HPDE6-E6E7 (cell line): ENCODE measurements at regions not wholly inside any gene's neighbourhood (a gene's known extent, or its start where the extent isn't known, plus 50 kb on each side); places are given as distances from the start of the nearest gene placed in this dataset.
"Not testable (repeated sequence)": the region's sequence is repeated elsewhere in the genome, so short reads cannot be mapped to it uniquely, and the experiment has no call there.

Experiments
- DNase-seq: peaks from one replicate; pipeline ENCODE4 v3.0.0; 2011; ENCODE audit warnings: missing footprints; ENCODE audit errors: extremely low spot score

DNA sequence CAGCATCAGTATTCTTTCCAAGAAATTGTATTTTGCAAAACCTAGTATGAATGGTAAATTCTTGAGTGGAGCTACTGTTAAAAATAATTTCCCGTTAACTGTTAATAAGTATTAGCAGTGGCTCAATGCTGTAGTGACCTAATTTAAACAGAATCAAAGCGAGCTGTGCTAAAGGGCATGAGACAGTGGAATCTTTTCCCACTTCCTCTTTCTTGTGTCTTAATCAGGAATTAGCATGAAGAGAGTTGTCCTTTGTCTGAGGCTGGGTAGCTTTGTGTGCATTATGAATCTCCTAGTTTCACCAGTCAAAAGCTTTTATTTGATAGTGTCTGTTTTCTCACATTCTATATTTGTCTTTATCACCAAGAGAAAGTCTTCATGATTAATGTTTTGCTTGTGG lies 298.8 kb upstream of the GCFC2 start:
- no peak for DNase-seq

DNA sequence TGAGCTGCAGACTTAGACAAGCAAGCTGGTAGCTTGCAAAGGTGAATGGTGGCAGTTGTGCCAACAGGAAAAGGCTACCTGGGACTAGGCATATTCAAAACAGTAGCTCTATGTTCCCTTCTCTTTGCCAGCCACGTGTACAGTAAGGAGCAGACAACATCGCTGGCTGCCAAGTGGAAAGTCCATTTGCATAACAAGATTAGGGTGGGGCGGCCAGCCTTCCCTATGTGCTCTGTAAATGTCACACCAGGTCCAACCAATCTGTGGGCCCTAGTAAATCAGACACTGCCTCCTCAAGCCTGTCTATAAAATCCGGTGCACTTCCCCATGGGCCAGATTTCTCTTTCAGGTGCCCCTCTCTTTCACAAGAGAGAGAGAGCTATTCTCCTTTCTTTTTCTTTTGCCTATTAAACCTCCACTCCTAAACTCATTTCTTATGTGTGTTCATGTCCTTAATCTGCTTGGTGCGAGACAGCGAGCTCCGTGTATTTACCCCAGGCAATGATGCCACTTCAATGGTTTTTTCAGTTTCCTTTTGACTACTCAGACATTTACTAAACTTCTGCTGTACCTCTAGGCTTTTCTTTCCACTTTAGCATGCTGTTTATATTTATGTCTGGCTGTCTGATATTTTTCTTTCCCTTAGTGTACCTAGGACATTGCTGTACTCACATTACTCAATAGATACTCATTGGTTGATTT lies 297.4 kb upstream of the GCFC2 start:
- DNase-seq = no peak

DNA sequence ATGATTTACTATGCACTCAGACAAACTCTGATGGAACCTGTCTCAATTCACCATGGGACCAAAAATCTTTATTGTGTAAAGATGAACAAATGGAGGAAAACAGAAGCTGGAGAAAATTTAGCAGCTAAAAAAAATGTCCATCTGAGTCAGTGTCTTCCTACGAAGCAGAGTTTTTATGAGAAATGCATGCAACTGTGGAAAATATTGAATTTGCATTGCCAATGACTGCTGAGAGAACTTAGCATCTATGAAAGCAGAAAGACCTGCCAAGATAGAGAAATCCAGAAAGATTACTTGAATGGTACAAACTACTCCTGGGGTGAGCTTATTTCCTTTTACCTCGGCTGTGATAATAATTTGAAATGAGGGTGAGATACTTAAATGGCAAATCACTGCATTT lies 289.7 kb upstream of the GCFC2 start:
- no peak for DNase-seq

DNA sequence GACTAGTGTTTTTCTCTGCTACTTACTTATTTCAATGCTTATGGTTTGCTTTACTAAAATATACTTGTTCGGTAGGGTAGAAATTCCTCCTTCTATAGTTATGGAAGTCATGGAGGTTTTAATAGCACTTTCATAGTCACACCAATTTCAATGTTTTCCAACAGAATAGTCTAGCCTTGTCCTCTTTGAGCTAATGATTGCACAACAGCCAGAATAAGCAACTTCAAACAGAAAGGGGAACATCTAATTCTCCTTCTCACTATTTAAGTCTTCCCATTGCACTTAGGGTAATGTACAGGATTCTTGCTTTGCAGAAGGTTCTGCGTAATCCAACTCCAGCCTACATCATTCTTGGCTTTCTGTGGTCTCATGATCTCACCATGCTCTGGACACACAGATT lies 287.7 kb upstream of the GCFC2 start:
- DNase-seq = no peak

DNA sequence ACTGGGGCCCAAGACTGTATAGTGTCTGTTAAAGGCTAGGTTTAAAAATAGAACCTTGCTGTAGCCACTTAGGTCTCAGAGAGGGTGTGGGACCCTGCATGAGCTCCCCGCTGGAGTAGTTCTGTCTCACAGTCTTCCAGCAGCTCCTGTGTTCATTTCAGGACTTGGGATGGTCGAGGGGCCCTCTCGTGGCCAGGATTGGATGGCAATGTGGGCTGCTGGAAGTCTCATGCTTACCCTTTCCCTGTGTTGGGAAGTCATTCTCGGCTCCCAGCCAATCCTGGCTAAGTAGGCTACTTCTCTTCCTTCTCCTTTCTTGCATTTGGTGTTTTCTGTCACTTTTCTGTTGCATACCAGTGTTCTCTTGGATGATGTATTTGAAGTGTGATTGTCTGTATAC lies 284.0 kb upstream of the GCFC2 start:
- DNase-seq = no peak

DNA sequence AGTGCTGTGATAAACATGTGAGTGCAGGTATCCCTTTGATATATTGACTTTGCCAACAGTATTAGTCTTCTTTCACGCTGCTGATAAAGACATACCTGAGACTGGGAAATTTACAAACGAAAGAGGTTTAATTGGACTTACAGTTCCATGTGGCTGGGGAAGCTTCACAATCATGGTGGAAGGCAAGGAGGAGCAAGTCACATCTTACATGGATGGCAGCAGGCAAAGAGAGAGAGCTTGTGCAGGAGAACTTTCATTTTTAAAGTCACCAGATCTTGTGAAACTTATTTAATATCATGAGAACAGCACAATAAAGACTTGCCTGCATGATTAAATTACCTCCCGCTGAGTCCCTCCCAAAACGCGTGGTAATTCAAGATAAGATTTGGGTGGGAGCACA lies 277.9 kb upstream of the GCFC2 start:
- not testable (repeated sequence) for DNase-seq

DNA sequence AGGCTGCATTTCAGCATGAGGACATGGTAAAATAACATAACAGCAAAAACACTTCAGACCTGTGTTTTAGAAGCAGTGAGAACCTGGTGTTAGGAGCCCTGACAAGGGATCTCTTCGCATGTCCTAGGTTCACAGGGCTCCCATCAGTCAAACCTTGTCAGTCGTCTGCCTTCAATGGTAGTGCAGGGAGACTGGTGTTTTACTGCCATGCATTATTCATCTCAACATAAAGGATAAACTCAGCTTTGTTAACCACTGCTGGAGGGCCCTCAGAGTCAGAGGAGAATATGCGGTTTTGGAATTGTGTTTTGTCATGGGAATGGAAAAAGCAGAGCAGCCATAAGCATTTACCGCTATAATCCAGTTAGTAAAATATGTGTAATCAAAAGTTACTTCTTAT lies 275.9 kb upstream of the GCFC2 start:
- DNase-seq = no peak

DNA sequence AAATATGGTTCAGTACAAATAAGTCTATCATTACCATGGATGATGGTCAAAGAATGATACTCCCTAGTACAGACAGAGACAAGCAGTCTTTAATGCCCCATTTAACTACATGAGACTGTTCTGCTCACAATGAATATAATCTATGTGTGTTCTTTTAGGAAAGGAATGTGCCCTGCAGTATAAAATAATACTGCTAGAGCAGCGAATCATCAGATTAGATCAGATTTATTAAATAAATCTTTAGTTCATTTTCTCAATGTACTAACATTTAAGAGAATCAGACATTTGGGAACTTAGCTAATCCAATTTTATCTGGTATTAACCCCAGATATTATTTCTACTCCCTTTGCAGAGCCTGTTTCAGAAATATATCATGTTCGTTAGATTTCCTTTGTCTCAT lies 272.0 kb upstream of the GCFC2 start:
- no peak for DNase-seq

DNA sequence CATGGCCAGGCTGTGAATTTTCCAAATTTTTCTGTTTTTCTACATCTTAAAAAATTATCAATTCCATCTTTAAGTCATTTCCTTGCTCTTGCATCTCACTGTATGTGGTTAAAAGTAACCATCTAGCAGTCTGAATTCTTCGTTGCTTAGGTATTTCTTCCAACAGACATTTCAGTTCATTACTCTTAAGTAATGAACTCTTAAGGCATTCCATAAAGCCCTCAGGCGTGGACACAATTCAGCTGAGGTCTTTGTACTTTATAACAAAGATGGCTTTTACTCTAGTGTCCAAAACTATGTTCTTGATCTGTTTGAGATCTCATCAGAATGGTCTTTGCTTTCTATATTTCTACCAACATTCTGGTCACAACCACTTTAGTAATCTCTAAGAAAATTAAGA lies 253.9 kb upstream of the GCFC2 start:
- no peak for DNase-seq

DNA sequence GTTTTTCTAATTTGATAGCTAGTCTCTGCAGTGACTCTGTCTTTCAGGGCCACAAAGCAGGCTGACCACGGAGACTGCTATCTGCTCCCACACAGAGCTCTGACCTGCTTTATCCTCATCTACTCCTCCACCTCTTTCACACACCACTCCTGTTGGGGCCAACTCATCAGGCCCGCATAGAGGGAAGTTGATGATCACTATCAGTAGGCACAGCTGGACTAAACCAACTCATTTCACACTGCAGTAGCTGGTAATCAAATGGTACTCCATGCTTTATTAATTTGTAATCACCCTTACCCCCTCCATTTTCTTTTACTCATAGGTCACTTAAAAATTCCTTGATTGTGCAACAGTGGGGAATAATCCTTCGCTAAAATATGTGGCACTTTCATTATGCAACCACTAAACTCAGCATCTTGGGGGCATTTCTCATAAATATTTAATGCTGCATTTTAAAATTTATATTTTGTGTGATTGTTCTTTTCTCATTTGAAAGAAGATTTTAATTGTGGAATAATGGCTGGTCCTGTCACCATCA lies 249.8 kb upstream of the GCFC2 start:
- no peak for DNase-seq

DNA sequence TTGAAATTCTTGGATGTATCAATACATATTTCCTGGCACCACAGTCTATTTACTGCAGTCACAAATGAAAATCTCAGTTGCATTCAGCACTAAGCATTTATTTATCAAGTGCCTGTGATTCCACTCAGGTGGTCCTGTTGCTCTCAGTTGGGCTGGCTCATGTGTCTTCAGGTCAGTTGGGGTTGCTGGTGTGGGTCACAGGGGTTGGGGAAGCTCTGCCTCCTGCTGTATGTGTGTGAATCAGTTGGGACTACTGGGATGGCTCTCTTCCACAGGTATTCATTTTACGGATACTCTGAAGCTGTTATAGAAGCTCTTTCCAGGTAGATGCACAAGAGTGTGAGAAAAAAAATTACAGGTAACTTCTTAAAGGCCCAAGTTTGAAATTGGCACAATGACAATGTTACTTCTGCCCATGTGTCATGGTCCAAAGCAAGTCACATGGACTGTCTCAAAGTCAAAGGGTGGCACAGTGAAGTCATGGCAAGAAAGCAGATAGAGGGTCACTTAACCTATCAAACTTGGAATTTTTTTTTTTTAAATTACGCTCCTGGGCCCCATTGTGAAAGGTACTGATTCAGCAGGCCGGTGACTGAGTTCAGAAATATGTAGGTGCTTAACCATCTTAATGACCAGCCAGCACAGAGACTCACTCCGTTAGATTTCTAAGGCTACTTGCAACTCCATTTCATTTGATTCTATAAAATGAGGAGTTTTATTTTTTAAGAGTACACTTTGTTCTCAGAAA lies 249.2 kb upstream of the GCFC2 start:
- no peak for DNase-seq

DNA sequence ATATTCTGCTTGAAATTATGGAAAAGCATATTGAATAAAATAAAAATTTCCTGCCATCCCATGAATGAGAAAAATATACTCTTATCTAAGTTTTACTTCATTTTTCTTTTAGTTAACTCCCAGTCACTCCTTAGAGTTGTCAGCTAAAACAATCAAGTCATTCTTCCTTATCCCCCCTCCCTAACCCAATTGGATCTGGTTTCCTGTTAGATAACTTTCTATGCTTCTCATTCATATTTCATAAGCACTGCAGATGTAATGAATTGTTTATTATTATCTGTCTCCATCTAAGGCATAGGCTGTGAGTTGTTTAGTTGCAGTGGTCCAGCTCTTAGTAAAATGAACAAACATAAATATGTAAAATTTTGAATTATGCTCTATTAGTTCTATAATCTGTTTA lies 244.0 kb upstream of the GCFC2 start:
- DNase-seq = no peak

DNA sequence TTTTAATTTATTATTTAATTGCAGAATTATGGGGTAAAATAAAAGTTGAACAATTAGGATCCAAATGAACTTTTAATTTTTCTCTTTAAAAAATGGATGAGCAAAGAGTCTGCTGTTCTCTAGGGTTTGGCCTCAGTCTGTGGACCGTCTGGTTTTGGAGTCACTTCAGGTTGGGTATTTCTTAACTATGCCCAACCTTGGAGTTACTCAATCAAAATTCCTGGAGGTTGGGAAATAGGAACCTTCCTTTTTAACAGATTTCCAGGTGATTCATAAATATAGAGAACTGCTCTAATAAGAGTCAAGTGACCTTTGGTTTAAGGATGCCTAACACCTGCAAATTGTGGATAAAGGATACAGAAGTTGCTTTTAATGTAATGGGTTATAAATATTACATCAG lies 241.5 kb upstream of the GCFC2 start:
- no peak for DNase-seq

DNA sequence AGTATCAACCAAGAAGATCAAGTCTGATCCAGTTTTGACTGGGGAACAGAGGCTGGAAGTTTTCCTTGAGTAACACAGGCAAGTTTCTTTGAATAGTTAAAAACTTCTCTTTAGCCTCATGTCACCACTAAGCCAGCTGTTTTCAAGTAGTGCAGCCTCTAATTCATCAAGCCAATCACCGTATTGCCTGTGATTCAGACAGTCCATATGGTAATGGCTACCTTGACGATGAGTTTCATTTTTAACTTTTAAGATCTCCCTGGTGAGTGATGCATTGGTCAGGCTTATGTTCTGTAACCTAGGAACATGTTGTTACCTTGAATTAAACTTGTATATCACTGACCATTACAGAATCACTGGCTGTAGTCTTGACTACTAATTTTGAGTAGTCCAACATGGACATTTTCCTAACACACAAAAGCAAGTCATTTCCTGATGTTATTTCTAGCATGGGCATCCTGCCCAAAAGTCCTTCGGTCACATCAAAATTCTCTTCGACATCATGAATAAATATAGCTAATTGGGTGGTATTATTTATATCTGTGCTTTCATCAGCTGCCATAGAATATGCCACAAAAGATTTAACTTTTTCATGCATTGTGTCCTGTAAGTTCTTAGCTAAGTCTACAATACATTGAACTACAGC lies 238.8 kb upstream of the GCFC2 start:
- no peak for DNase-seq

DNA sequence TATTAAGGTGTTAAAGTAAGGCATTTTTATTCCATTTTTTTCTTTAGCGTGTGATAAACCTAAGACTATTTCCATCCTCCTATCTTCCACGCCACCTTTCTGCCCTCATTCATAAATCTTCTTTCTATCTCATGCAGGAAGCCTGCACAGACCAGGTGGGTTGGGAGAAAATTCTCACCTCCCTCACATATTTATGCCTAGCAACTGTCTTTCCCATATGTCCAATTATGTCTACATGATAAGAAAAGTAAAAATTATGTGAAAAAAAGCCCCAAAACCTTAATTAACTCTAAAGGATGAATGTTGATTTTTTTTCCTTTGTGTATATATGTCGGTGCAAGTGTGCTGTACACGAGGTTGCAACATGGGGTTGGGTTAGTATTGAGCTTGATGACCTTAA lies 225.6 kb upstream of the GCFC2 start:
- DNase-seq = no peak

DNA sequence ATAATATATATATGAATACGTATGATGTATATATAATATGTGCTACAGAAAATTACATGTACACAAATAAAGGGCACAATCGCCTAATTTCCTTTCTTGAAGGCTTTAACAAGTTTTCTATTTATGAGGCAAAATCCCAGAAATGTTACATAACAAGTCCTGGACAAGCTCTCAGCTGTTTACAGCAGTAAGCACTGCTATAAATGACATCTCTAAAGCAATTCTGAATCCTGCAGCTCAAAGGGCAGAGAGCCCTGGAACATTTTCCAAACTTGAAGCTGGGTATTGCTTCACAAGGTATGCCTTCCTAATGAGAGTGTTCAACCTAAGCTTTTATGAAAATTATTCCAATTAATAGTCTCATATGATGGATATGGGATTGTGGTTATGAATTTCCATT lies 222.3 kb upstream of the GCFC2 start:
- DNase-seq = no peak

DNA sequence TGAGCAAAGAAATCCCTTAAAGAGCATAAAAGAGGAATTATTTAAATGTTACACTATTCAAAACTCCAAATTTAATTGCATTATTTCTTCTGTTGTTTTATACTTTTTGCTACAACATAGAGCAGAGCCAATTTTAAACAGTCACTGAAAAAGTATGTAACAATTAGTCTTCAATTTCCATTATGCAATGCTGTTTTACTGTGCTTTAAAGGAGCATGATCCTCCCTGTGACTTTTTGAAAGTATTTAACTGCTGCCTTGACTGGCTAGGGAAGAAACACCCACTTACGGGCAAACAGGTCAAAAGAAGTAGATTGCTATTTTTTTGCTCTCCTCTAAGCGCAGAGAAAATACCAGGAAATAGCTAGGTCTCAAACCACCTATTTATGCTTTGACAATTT lies 217.4 kb upstream of the GCFC2 start:
- DNase-seq = no peak

DNA sequence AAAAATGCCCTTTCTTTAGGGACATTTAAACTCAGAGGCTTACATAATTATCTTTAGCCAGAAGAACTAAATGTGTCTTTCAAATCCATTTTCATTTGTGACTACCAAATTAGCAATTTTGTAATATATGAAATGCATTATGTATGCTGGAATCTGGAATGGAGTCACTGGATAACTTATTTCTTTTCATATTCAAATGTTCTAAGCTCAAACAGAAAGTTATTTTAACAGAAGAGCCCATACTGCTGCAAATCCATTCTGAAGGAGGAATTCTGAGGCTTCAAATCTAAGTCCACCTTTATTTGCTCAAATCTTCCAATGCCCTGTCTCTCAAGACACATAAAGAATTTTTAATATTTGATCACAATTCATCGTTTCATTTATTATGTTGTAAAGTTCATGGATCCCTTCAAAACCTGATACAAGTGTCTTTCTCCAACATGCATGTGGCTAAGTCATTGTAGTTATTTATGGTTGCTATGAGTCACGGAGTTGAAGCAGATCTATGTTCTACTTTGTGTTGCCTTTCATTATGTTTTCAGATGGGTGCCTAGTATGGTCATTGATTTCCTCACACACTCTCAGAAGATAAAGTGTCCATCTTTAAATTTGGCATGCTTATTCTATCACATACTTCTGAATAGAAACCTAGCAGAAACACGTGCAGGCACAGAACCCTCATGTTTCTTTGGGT lies 214.8 kb upstream of the GCFC2 start:
- DNase-seq = no peak

DNA sequence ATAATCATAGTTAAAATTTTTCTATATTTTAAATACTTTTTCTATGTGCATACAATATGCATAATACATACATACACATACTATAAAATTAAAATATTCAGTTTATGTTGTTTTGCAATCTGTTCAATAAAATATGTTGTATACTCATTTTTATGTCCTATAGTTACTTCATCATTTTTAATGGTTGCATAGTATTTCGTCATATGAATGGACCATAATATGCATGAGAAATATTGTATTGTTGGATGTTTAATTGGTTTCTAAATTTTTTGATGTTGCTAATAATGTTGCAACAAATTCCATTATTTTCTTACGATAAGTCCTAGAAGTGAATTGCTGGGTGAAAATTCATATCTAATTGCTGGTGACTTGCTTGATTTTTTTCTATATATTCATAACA lies 211.5 kb upstream of the GCFC2 start:
- DNase-seq = no peak

DNA sequence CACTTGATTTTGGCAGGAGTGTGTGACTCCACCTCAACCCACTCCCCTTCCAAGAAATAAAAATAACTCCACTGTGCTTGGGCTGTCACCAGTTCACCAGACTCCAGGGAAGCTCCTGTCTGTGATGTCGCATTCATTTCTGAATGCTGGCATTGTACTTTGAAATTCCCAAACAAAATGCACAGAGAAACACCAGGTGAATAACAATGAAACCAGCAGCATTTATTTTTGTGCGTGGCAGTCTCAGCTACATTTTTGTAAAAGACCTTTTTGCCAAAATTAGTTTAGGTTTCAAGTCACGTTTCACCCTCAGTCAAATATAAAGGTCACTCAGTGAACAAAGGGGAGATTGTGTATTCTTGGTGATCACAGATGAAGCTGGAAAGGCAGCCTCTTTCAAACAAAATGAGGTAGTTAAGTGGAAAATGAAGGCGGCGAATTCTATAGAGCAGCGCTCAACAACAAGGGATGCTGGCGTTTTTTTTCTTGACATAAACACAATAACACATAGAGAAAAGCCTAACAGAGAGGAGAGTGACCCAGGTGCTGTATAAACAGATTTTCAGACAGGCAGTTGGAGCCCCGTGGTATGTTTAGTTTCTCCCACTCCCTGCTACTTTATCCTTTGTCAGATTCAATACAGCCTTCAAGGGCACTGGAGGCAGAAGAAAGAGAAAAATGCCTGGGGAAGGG lies 210.3 kb upstream of the GCFC2 start:
- no peak for DNase-seq

DNA sequence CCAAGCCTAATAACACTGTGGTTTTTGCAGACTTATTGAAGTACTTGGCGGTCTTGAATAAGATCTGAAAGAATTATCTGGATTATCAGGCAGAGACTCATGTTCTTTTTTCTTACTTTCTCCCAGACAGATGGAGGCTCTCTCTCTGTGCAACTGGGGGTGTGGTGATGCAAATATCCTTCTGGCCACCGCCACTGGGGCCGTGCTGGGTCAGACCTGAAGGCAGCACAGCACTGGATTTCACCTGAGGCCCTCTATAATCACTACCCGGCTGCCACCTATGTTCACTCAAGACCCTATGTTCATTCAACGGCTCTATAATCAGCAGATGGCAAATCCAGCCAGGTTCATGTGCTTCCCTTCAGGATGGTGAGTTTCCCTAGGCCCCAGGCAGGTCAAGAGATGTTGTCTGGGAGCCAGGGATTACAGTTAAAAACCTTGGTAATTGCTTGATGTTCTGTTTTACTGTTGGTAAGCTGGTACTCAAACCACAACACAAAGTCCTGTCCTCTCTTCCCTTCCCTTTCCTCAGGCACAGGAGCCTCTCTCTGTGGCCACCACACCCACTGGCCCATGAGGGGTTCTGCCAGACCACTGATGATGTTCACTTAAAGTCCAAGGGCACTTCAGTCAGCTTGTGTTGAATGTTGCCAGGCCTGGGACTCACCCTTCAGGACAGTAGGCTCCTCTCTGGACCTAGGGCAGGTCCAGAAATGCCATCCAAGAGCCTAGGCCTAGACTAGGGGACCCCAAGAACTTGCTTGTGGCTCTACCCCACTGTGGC lies 205.3 kb upstream of the GCFC2 start:
- no peak for DNase-seq
